HCT116 (cell line): ENCODE measurements at regions not wholly inside any gene's neighbourhood (a gene's known extent, or its start where the extent isn't known, plus 50 kb on each side); places are given as distances from the start of the nearest gene placed in this dataset.

Source experiments
- CBX3 ChIP-seq: IDR thresholded peaks from 2 replicates; pipeline ENCODE4 v1.6.1; 2012; ENCODE audit warnings: low read depth
- EZH2phosphoT487 ChIP-seq: fragments of 200-600 bp; IDR thresholded peaks from 2 replicates; pipeline ENCODE4 v1.6.1; 2018; ENCODE audit warnings: antibody characterized with exemption, borderline replicate concordance
- POLR2A ChIP-seq: IDR thresholded peaks from 2 replicates; pipeline ENCODE4 v1.7.0; 2011; ENCODE audit warnings: borderline replicate concordance; ENCODE audit not compliant: insufficient read depth, insufficient read length; ENCODE audit errors: extremely low read depth
- POLR2AphosphoS5 ChIP-seq: IDR thresholded peaks from 2 replicates; pipeline ENCODE4 v1.6.1; 2011; ENCODE audit warnings: mild to moderate bottlenecking, low read depth, low read length, moderate library complexity
- RAD21 ChIP-seq: IDR thresholded peaks from 2 replicates; pipeline ENCODE4 v1.6.1; 2012; ENCODE audit warnings: low read depth, mild to moderate bottlenecking
- SRF ChIP-seq: IDR thresholded peaks from 2 replicates; pipeline ENCODE4 v1.6.1; 2012; ENCODE audit warnings: low read depth
- ZNF274 ChIP-seq: fragments of 200-500 bp; sonication (Bioruptor generic); IDR thresholded peaks from 2 replicates; pipeline ENCODE4 v1.6.1; 2014; ENCODE audit warnings: mild to moderate bottlenecking, low read depth, low read length, inconsistent platforms
- TF ChIP-seq, protein P1 (sequence below), 3 experiments: fragments of 200-600 bp in 1 of 3; sonication (generic) in 1 of 3; IDR thresholded peaks in 2 of 3; conservative IDR thresholded peaks in 1 of 3; 2 replicates each; pipeline ENCODE4 v1.5.1; 2012 to 2017; ENCODE audit warnings: low read depth in 2 of 3, low read length in 2 of 3, antibody characterized with exemption in 1 of 3, borderline replicate concordance in 1 of 3, control low read depth in 1 of 3, mild to moderate bottlenecking in 1 of 3, mixed read lengths in 1 of 3, mixed run types in 1 of 3, moderate library complexity in 1 of 3; ENCODE audit not compliant: insufficient read depth in 1 of 3
- TF ChIP-seq, protein P2 (sequence below): IDR thresholded peaks from 2 replicates; pipeline ENCODE4 v1.6.1; 2012; ENCODE audit warnings: low read depth

- TF ChIP-seq, protein P1, sequence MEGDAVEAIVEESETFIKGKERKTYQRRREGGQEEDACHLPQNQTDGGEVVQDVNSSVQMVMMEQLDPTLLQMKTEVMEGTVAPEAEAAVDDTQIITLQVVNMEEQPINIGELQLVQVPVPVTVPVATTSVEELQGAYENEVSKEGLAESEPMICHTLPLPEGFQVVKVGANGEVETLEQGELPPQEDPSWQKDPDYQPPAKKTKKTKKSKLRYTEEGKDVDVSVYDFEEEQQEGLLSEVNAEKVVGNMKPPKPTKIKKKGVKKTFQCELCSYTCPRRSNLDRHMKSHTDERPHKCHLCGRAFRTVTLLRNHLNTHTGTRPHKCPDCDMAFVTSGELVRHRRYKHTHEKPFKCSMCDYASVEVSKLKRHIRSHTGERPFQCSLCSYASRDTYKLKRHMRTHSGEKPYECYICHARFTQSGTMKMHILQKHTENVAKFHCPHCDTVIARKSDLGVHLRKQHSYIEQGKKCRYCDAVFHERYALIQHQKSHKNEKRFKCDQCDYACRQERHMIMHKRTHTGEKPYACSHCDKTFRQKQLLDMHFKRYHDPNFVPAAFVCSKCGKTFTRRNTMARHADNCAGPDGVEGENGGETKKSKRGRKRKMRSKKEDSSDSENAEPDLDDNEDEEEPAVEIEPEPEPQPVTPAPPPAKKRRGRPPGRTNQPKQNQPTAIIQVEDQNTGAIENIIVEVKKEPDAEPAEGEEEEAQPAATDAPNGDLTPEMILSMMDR (IDR thresholded peaks at IDR 0.05 in 2 of 3, conservative IDR thresholded peaks at IDR 0.05 in 1 of 3; ENCODE audit: borderline replicate concordance in 1 of 3, insufficient read depth in 1 of 3, low read depth in 2 of 3, low read length in 2 of 3), result no peak
- no peak for TF ChIP-seq POLR2A
- no peak for TF ChIP-seq RAD21
- TF ChIP-seq SRF, result no peak
- TF ChIP-seq, protein P2, sequence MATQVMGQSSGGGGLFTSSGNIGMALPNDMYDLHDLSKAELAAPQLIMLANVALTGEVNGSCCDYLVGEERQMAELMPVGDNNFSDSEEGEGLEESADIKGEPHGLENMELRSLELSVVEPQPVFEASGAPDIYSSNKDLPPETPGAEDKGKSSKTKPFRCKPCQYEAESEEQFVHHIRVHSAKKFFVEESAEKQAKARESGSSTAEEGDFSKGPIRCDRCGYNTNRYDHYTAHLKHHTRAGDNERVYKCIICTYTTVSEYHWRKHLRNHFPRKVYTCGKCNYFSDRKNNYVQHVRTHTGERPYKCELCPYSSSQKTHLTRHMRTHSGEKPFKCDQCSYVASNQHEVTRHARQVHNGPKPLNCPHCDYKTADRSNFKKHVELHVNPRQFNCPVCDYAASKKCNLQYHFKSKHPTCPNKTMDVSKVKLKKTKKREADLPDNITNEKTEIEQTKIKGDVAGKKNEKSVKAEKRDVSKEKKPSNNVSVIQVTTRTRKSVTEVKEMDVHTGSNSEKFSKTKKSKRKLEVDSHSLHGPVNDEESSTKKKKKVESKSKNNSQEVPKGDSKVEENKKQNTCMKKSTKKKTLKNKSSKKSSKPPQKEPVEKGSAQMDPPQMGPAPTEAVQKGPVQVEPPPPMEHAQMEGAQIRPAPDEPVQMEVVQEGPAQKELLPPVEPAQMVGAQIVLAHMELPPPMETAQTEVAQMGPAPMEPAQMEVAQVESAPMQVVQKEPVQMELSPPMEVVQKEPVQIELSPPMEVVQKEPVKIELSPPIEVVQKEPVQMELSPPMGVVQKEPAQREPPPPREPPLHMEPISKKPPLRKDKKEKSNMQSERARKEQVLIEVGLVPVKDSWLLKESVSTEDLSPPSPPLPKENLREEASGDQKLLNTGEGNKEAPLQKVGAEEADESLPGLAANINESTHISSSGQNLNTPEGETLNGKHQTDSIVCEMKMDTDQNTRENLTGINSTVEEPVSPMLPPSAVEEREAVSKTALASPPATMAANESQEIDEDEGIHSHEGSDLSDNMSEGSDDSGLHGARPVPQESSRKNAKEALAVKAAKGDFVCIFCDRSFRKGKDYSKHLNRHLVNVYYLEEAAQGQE, result no peak
- TF ChIP-seq ZNF274, result no peak
- TF ChIP-seq CBX3, result no peak
- TF ChIP-seq POLR2AphosphoS5, result no peak
- no peak for TF ChIP-seq EZH2phosphoT487
Observed at GRCh38 chr4:28225689-28226353, 1365.2 kb downstream of the STIM2 start.
